SK-N-SH (cell line): ENCODE measurements at regions not wholly inside any gene's neighbourhood (a gene's known extent, or its start where the extent isn't known, plus 50 kb on each side); places are given as distances from the start of the nearest gene placed in this dataset.

ENCODE experiments used
- CTCF ChIA-PET: fragments of 300-600, 350-600 bp; formaldehyde crosslinking; extraction: SDS; loops from one replicate; lab custom pipeline; 2021; lab: Yijun Ruan, JAX
- POLR2A ChIA-PET: fragments of 350-600 bp; sonication (Branson Sonifier 250); formaldehyde crosslinking; extraction: SDS; loops from one replicate; lab custom pipeline; 2020; ENCODE audit warnings: antibody characterized with exemption, inconsistent platforms; lab: Yijun Ruan, JAX
- DNase-seq: peaks from one replicate; pipeline ENCODE4 v3.0.0; 2012
- H2AFZ ChIP-seq: fragments of 200-600 bp; sonication (generic); 2 replicates; pipeline ENCODE4 v1.8.1; 2016; ENCODE audit warnings: antibody characterized with exemption, mild to moderate bottlenecking, low read depth
- H3F3A ChIP-seq: fragments of 200-600 bp; sonication (generic); replicated peaks from 2 replicates; pipeline ENCODE3; 2016; ENCODE audit warnings: antibody characterized with exemption, mild to moderate bottlenecking; ENCODE audit not compliant: insufficient read depth
- H3K27ac ChIP-seq, 2 experiments: fragments of 200-500 bp in 1 of 2; fragments of 200-600 bp in 1 of 2; sonication (Bioruptor generic) in 1 of 2; sonication (generic), shearing (Covaris generic) in 1 of 2; 2 replicates each; pipeline versions ENCODE4 v1.5.1 to v1.6.1; 2014 to 2016; ENCODE audit warnings: low read depth in 2 of 2, inconsistent platforms in 1 of 2, low read length in 1 of 2, mild to moderate bottlenecking in 1 of 2, mixed read lengths in 1 of 2
- H3K27me3 ChIP-seq: fragments of 200-600 bp; sonication (generic), shearing (Covaris generic); 2 replicates; pipeline ENCODE4 v1.6.1; 2016; ENCODE audit warnings: mixed run types; ENCODE audit not compliant: insufficient read depth
- H3K36me3 ChIP-seq, 2 experiments: fragments of 200-500 bp in 1 of 2; fragments of 200-600 bp in 1 of 2; sonication (Bioruptor generic) in 1 of 2; sonication (generic) in 1 of 2; replicated peaks in 1 of 2; 2 replicates each; pipeline versions ENCODE3 to v1.5.1; 2014 to 2016; ENCODE audit warnings: low read length in 1 of 2, mild to moderate bottlenecking in 1 of 2; ENCODE audit not compliant: insufficient read depth in 2 of 2, control insufficient read depth in 1 of 2
- H3K4me1 ChIP-seq, 2 experiments: fragments of 200-500 bp in 1 of 2; fragments of 200-600 bp in 1 of 2; sonication (Bioruptor generic) in 1 of 2; sonication (generic), shearing (Covaris generic) in 1 of 2; 2 replicates each; pipeline versions ENCODE4 v1.5.1 to v1.6.1; 2014 to 2016; ENCODE audit warnings: low read depth in 1 of 2, low read length in 1 of 2, mixed run types in 1 of 2; ENCODE audit not compliant: insufficient read depth in 2 of 2, control insufficient read depth in 1 of 2
- H3K4me2 ChIP-seq: fragments of 200-600 bp; sonication (generic), shearing (Covaris generic); 2 replicates; pipeline ENCODE4 v1.6.1; 2017; ENCODE audit warnings: mixed run types
- H3K4me3 ChIP-seq, 2 experiments: fragments of 200-500 bp in 1 of 2; fragments of 200-600 bp in 1 of 2; sonication (Bioruptor generic) in 1 of 2; sonication (generic), shearing (Covaris generic) in 1 of 2; 2 replicates each; pipeline versions ENCODE4 v1.5.1 to v1.8.1; 2014 to 2016; ENCODE audit warnings: low read depth in 2 of 2, inconsistent platforms in 1 of 2, low read length in 1 of 2, mild to moderate bottlenecking in 1 of 2, mixed read lengths in 1 of 2, moderate library complexity in 1 of 2
- H3K79me2 ChIP-seq: fragments of 200-600 bp; sonication (generic); 2 replicates; pipeline ENCODE4 v1.8.1; 2017; ENCODE audit warnings: mild to moderate bottlenecking; ENCODE audit not compliant: insufficient read depth
- H3K9ac ChIP-seq: fragments of 200-600 bp; sonication (generic); 2 replicates; pipeline ENCODE4 v1.6.1; 2017; ENCODE audit warnings: mixed run types
- H3K9me2 ChIP-seq: fragments of 200-600 bp; sonication (generic); 2 replicates; pipeline ENCODE4 v1.6.1; 2017; ENCODE audit warnings: mixed run types
- H3K9me3 ChIP-seq: fragments of 200-600 bp; sonication (generic); 2 replicates; pipeline ENCODE4 v1.6.1; 2017; ENCODE audit warnings: mixed run types, mild to moderate bottlenecking, moderate library complexity
- H4K20me1 ChIP-seq: fragments of 200-600 bp; sonication (generic); 2 replicates; pipeline ENCODE4 v1.6.1; 2017; ENCODE audit warnings: mild to moderate bottlenecking, mixed run types; ENCODE audit not compliant: insufficient read depth
- CTCF ChIP-seq: fragments of 200-600 bp; sonication (generic); IDR thresholded peaks from 2 replicates; pipeline ENCODE4 v1.6.1; 2017; ENCODE audit warnings: antibody characterized with exemption, mild to moderate bottlenecking, moderate library complexity
- ELF1 ChIP-seq: IDR thresholded peaks from 2 replicates; pipeline ENCODE4 v1.4.0; 2012
- EP300 ChIP-seq, 2 experiments: IDR thresholded peaks; 2 replicates each; pipeline versions ENCODE4 v1.4.0 to v1.6.1; 2012; ENCODE audit warnings: borderline replicate concordance in 1 of 2, low read depth in 1 of 2, low read length in 1 of 2
- FOSL2 ChIP-seq: IDR thresholded peaks from 2 replicates; pipeline ENCODE4 v1.4.0; 2012; ENCODE audit warnings: low read depth, mild to moderate bottlenecking, moderate library complexity, borderline replicate concordance
- FOXM1 ChIP-seq: IDR thresholded peaks from 2 replicates; pipeline ENCODE4 v1.4.0; 2012; ENCODE audit warnings: low read depth, mild to moderate bottlenecking
- GABPA ChIP-seq: IDR thresholded peaks from 2 replicates; pipeline ENCODE4 v1.4.0; 2012; ENCODE audit warnings: low read depth, mild to moderate bottlenecking
- GATA2 ChIP-seq: sonication (generic); formaldehyde crosslinking; IDR thresholded peaks from 2 replicates; pipeline ENCODE4 v1.5.0; 2020; ENCODE audit warnings: mild to moderate bottlenecking, missing genetic modification reagents
- IRF3 ChIP-seq: fragments of 150-350 bp; IDR thresholded peaks from 2 replicates; pipeline ENCODE4 v1.6.1; 2016; ENCODE audit warnings: mild to moderate bottlenecking, low read depth, low read length
- MAX ChIP-seq: IDR thresholded peaks from 2 replicates; pipeline ENCODE4 v1.4.0; 2012; ENCODE audit warnings: low read depth
- MXI1 ChIP-seq: IDR thresholded peaks from 2 replicates; pipeline ENCODE4 v1.6.1; 2012; ENCODE audit warnings: mild to moderate bottlenecking, low read depth, low read length, improper control_type of control experiment
- POLR2AphosphoS5 ChIP-seq: IDR thresholded peaks from 2 replicates; pipeline ENCODE4 v1.6.1; 2012; ENCODE audit warnings: low read depth, low read length
- RAD21 ChIP-seq: IDR thresholded peaks from 2 replicates; pipeline ENCODE4 v1.6.1; 2012; ENCODE audit warnings: mild to moderate bottlenecking, low read length
- RCOR1 ChIP-seq: fragments of 150-350 bp; IDR thresholded peaks from 2 replicates; pipeline ENCODE4 v1.6.1; 2017; ENCODE audit warnings: antibody characterized with exemption, low read length
- RFX5 ChIP-seq: IDR thresholded peaks from 2 replicates; pipeline ENCODE4 v1.6.1; 2012; ENCODE audit warnings: mild to moderate bottlenecking, improper control_type of control experiment, low read length
- RXRA ChIP-seq: IDR thresholded peaks from 2 replicates; pipeline ENCODE4 v1.4.0; 2012; ENCODE audit warnings: low read depth, mild to moderate bottlenecking, borderline replicate concordance
- SMC3 ChIP-seq: IDR thresholded peaks from 2 replicates; pipeline ENCODE4 v1.6.1; 2012; ENCODE audit warnings: low read depth, low read length, improper control_type of control experiment
- TAF1 ChIP-seq: IDR thresholded peaks from 2 replicates; pipeline ENCODE4 v1.6.1; 2012; ENCODE audit warnings: low read depth, mild to moderate bottlenecking, low read length, moderate library complexity, borderline replicate concordance
- TCF12 ChIP-seq: IDR thresholded peaks from 2 replicates; pipeline ENCODE4 v1.4.0; 2012
- TEAD4 ChIP-seq: IDR thresholded peaks from 2 replicates; pipeline ENCODE4 v1.4.0; 2012; ENCODE audit warnings: mild to moderate bottlenecking, borderline replicate concordance; ENCODE audit not compliant: insufficient read depth
- YY1 ChIP-seq: IDR thresholded peaks from 2 replicates; pipeline ENCODE4 v1.4.0; 2012; ENCODE audit warnings: low read depth, mild to moderate bottlenecking
- WGBS: methylation state at CpG from one replicate; pipeline ENCODE4 v1.1.6; 2017; ENCODE audit warnings: low lambda C conversion rate; 5-methylcytosine and 5-hydroxymethylcytosine counted together

GRCh38 chr2:239777219-239777618 is 247.9 kb downstream of the NDUFA10 start:
- H3K9me3 ChIP-seq = no peaks in the 10 kb centered on the region
- no peaks in the 10 kb centered on the region for H3F3A ChIP-seq
- no peak overlapping the region for H3K4me3 ChIP-seq
- no peak for DNase-seq
- 37% methylated on average over 10 of the region's 11 CpGs for WGBS
- H3K36me3 ChIP-seq = no peaks in the 10 kb centered on the region
- ChIA-PET CTCF (no interaction called here), POLR2A (no interaction called here)
- TF ChIP-seq RAD21 (no peak), GATA2 (CRISPR knock-in tag) (no peak), TAF1 (no peak), RXRA (no peak), TEAD4 (no peak), EP300 (IDR thresholded peaks at IDR 0.05; ENCODE audit: borderline replicate concordance in 1 of 2, low read depth in 1 of 2, low read length in 1 of 2) (no peak), FOSL2 (no peak), ELF1 (no peak), TCF12 (no peak), FOXM1 (no peak), MAX (no peak), IRF3 (no peak), SMC3 (no peak), RCOR1 (no peak), POLR2AphosphoS5 (no peak), GABPA (no peak), MXI1 (no peak), CTCF (no peak), RFX5 (no peak), YY1 (no peak)
- no peaks in the 10 kb centered on the region for H3K9me2 ChIP-seq
- H3K4me2 ChIP-seq = no peak overlapping the region
- H3K4me1 ChIP-seq = no peaks in the 10 kb centered on the region; a peak in 1 of 4 replicates
- H3K27ac ChIP-seq = no peak overlapping the region
- no peaks in the 10 kb centered on the region for H3K27me3 ChIP-seq
- H3K9ac ChIP-seq = no peak overlapping the region
- H2AFZ ChIP-seq = no peak overlapping the region
- H4K20me1 ChIP-seq = no peaks in the 10 kb centered on the region
- H3K79me2 ChIP-seq = no peaks in the 10 kb centered on the region
